WERI-Rb-1 (cell line): ENCODE measurements at regions not wholly inside any gene's neighbourhood (a gene's known extent, or its start where the extent isn't known, plus 50 kb on each side); places are given as distances from the start of the nearest gene placed in this dataset.

Experiments
- DNase-seq: peaks from one replicate; pipeline ENCODE4 v3.0.0-alpha.2; 2020
- H3K27ac ChIP-seq: fragments of 250-450 bp; sonication (Bioruptor Pico); 2 replicates; pipeline ENCODE4 v1.5.1; 2020; ENCODE audit warnings: mild to moderate bottlenecking, moderate library complexity
- H3K27me3 ChIP-seq: fragments of 250-450 bp; sonication (Bioruptor Pico); 2 replicates; pipeline ENCODE4 v1.5.1; 2021; ENCODE audit warnings: mild to moderate bottlenecking, low read depth, moderate library complexity; ENCODE audit not compliant: insufficient read depth, severe bottlenecking
- H3K36me3 ChIP-seq: fragments of 250-450 bp; sonication (Bioruptor Pico); 2 replicates; pipeline ENCODE4 v1.5.1; 2020; ENCODE audit warnings: mild to moderate bottlenecking, moderate library complexity
- H3K4me3 ChIP-seq: 2 replicates; pipeline ENCODE4 v1.5.1; 2011; ENCODE audit warnings: low read depth, mild to moderate bottlenecking, control low read depth, low read length
- H3K9me3 ChIP-seq: fragments of 250-450 bp; sonication (Bioruptor Pico); 2 replicates; pipeline ENCODE4 v1.5.1; 2021; ENCODE audit warnings: mild to moderate bottlenecking, moderate library complexity; ENCODE audit not compliant: severe bottlenecking
- TF ChIP-seq, protein P1 (sequence below): IDR thresholded peaks from 2 replicates; pipeline ENCODE4 v1.5.1; 2011; ENCODE audit warnings: low read depth, mild to moderate bottlenecking, control low read depth, inconsistent platforms, low read length

- Histone ChIP-seq H3K4me3 (no peak overlapping the region), H3K27me3 (no peaks in the 10 kb centered on the region), H3K27ac (no peak overlapping the region), H3K9me3 (no peaks in the 10 kb centered on the region), H3K36me3 (no peaks in the 10 kb centered on the region)
- TF ChIP-seq, protein P1, sequence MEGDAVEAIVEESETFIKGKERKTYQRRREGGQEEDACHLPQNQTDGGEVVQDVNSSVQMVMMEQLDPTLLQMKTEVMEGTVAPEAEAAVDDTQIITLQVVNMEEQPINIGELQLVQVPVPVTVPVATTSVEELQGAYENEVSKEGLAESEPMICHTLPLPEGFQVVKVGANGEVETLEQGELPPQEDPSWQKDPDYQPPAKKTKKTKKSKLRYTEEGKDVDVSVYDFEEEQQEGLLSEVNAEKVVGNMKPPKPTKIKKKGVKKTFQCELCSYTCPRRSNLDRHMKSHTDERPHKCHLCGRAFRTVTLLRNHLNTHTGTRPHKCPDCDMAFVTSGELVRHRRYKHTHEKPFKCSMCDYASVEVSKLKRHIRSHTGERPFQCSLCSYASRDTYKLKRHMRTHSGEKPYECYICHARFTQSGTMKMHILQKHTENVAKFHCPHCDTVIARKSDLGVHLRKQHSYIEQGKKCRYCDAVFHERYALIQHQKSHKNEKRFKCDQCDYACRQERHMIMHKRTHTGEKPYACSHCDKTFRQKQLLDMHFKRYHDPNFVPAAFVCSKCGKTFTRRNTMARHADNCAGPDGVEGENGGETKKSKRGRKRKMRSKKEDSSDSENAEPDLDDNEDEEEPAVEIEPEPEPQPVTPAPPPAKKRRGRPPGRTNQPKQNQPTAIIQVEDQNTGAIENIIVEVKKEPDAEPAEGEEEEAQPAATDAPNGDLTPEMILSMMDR: no peak
- no peak for DNase-seq
These were observed 655.4 kb upstream of the SLIT2 start for GRCh38 chr4:19596342-19596741.

GRCh38 chr4:19592391-19592790, 659.3 kb upstream of the SLIT2 start:
- peaks cover 2% of the 10 kb centered on the region for H3K9me3 ChIP-seq
- H3K27me3 ChIP-seq: no peaks in the 10 kb centered on the region
- no peak overlapping the region for H3K4me3 ChIP-seq
- no peak overlapping the region for H3K27ac ChIP-seq
- TF ChIP-seq, protein P1: no peak
- DNase-seq: no peak
- no peaks in the 10 kb centered on the region for H3K36me3 ChIP-seq

GRCh38 chr4:19583827-19584569, 667.7 kb upstream of the SLIT2 start:
- no peaks in the 10 kb centered on the region for H3K9me3 ChIP-seq
- H3K27me3 ChIP-seq: no peaks in the 10 kb centered on the region
- H3K4me3 ChIP-seq: no peak overlapping the region
- no peak overlapping the region for H3K27ac ChIP-seq
- TF ChIP-seq, protein P1: no peak
- DNase-seq: no peak
- no peaks in the 10 kb centered on the region for H3K36me3 ChIP-seq

DNA sequence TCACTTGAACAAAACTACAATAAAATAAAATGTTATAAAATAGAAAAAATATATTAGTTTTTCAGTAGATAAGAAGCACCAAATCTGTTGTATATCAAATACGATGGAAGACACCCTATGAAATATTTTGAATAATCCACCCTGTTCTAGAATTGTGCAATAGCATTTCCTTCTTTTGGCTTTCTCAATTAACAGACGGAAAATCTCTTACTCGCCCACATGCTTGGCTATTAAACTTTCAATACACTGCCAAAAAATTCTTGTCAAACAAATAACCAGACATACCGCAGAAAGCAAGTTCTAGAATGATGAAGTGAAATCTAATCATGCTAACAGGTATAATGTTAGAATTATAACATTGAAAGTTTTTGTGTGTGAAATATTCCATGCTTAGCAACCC, 671.6 kb upstream of the SLIT2 start:
- TF ChIP-seq, protein P1: no peak
- Histone ChIP-seq H3K9me3 (no peaks in the 10 kb centered on the region), H3K36me3 (no peaks in the 10 kb centered on the region), H3K27me3 (peaks cover 4% of the 10 kb centered on the region), H3K27ac (no peak overlapping the region), H3K4me3 (no peak overlapping the region)
- no peak for DNase-seq

DNA sequence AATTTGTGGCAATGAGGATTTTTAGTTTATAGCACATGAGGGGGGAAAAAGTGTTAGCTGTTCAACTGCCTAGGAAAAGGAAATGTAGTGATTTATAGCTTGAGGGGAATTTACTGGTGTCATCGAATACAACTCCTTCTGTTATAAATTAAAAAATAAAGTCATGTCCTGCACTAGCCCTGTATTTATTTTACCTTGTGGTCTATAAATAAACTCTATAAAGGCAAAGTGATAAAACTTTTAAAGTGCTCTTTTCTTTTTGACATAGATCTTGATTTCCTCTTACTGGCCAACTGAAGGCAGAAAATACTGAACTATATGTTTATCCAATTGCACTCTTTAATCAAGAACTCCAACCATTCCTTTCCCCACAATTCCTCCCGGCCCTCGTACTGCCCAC, 672.1 kb upstream of the SLIT2 start:
- no peak overlapping the region for H3K4me3 ChIP-seq
- H3K9me3 ChIP-seq: no peaks in the 10 kb centered on the region
- TF ChIP-seq, protein P1: no peak
- no peaks in the 10 kb centered on the region for H3K36me3 ChIP-seq
- H3K27me3 ChIP-seq: peaks cover 4% of the 10 kb centered on the region
- DNase-seq: no peak
- no peak overlapping the region for H3K27ac ChIP-seq

GRCh38 chr4:19577097-19577496, 674.6 kb upstream of the SLIT2 start:
- Histone ChIP-seq H3K36me3 (no peaks in the 10 kb centered on the region), H3K4me3 (no peak overlapping the region), H3K9me3 (no peaks in the 10 kb centered on the region), H3K27me3 (peaks cover 4% of the 10 kb centered on the region), H3K27ac (no peak overlapping the region)
- DNase-seq: no peak
- TF ChIP-seq, protein P1: no peak
